ENCODE measurements at regions not wholly inside any gene's neighbourhood (a gene's known extent, or its start where the extent isn't known, plus 50 kb on each side); places are given as distances from the start of the nearest gene placed in this dataset.

- no TSS peak for BruUV-seq (replicated peaks)
- Histone ChIP-seq H3K4me2 (ENCODE audit: low read length) (no peak overlapping the region), H4K20me1 (ENCODE audit: insufficient read depth, low read length) (no peaks in the 10 kb centered on the region), H2AFZ (ENCODE audit: low read length) (no peak overlapping the region), H3K9me3 (ENCODE audit: low read length) (no peaks in the 10 kb centered on the region), H3K79me2 (ENCODE audit: insufficient read depth, low read depth, low read length) (no peaks in the 10 kb centered on the region), H3K4me1 (ENCODE audit: insufficient read depth, low read length, poor library complexity, severe bottlenecking) (no peaks in the 10 kb centered on the region), H3K4me3 (ENCODE audit: low read depth, low read length, poor library complexity, severe bottlenecking) (no peak overlapping the region), H3K36me3 (ENCODE audit: insufficient read depth, low read length) (no peaks in the 10 kb centered on the region), H3K9me2 (ENCODE audit: insufficient read depth, low read length) (no peaks in the 10 kb centered on the region), H3K27ac (ENCODE audit: low read depth, low read length, poor library complexity, severe bottlenecking) (no peak overlapping the region)
- ChIA-PET POLR2A (interaction anchor here (1.3 kb wide), 1 partner anchor 145 kb away, joined by 3 read pairs; no protein-coding TSS in a partner anchor), CTCF (ENCODE audit: unreplicated experiment) (no interaction called here)
- intact Hi-C loops (cut with micrococcal nuclease; ENCODE audit: unreplicated experiment), result no loop called here
- no peak for TF ChIP-seq CTCF (conservative IDR thresholded peaks at IDR 0.05; ENCODE audit: low read length)
- TF ChIP-seq EZH2phosphoT487 (IDR thresholded peaks at IDR 0.05; ENCODE audit: borderline replicate concordance, low read depth, low read length), result no peak
- DNase-seq (ENCODE audit: low spot score), result no peak
These were observed 65.7 kb upstream of the EXOC1L start for GRCh38 chr4:55753856-55754255.

- ChIA-PET POLR2A (interaction anchor here (0.5 to 0.7 kb wide), 4 partner anchors 70 to 689 kb away, joined by 3 to 4 read pairs (median 3); no protein-coding TSS in a partner anchor), CTCF (ENCODE audit: unreplicated experiment) (no interaction called here)
- Histone ChIP-seq H3K36me3 (ENCODE audit: insufficient read depth, low read length) (no peaks in the 10 kb centered on the region), H3K4me2 (ENCODE audit: low read length) (no peak overlapping the region), H3K4me1 (ENCODE audit: insufficient read depth, low read length, poor library complexity, severe bottlenecking) (no peaks in the 10 kb centered on the region), H4K20me1 (ENCODE audit: insufficient read depth, low read length) (no peaks in the 10 kb centered on the region), H3K79me2 (ENCODE audit: insufficient read depth, low read depth, low read length) (no peaks in the 10 kb centered on the region), H2AFZ (ENCODE audit: low read length) (no peak overlapping the region), H3K9me3 (ENCODE audit: low read length) (no peaks in the 10 kb centered on the region), H3K27ac (ENCODE audit: low read depth, low read length, poor library complexity, severe bottlenecking) (no peak overlapping the region), H3K4me3 (ENCODE audit: low read depth, low read length, poor library complexity, severe bottlenecking) (no peak overlapping the region), H3K9me2 (ENCODE audit: insufficient read depth, low read length) (no peaks in the 10 kb centered on the region)
- no peak for DNase-seq (ENCODE audit: low spot score)
- TF ChIP-seq EZH2phosphoT487 (IDR thresholded peaks at IDR 0.05; ENCODE audit: borderline replicate concordance, low read depth, low read length), result no peak
- TF ChIP-seq CTCF (conservative IDR thresholded peaks at IDR 0.05; ENCODE audit: low read length), result no peak
- no TSS peak for BruUV-seq (replicated peaks)
- intact Hi-C loops (cut with micrococcal nuclease; ENCODE audit: unreplicated experiment), result no loop called here
These were observed 64.7 kb upstream of the EXOC1L start for GRCh38 chr4:55754754-55755350.

GRCh38 chr4:55756208-55756607 lies 63.4 kb upstream of the EXOC1L start:
- H3K27ac ChIP-seq (ENCODE audit: low read depth, low read length, poor library complexity, severe bottlenecking), result no peak overlapping the region
- H3K9me2 ChIP-seq (ENCODE audit: insufficient read depth, low read length), result no peaks in the 10 kb centered on the region
- no peak overlapping the region for H3K4me2 ChIP-seq (ENCODE audit: low read length)
- no peak for DNase-seq (ENCODE audit: low spot score)
- intact Hi-C loops (cut with micrococcal nuclease; ENCODE audit: unreplicated experiment), result no loop called here
- POLR2A ChIA-PET, result interaction anchor here (0.9 kb wide), 1 partner anchor 158 kb away, joined by 6 read pairs; no protein-coding TSS in a partner anchor
- no peaks in the 10 kb centered on the region for H3K9me3 ChIP-seq (ENCODE audit: low read length)
- TF ChIP-seq CTCF (conservative IDR thresholded peaks at IDR 0.05; ENCODE audit: low read length) (no peak), EZH2phosphoT487 (IDR thresholded peaks at IDR 0.05; ENCODE audit: borderline replicate concordance, low read depth, low read length) (no peak)
- no peaks in the 10 kb centered on the region for H3K79me2 ChIP-seq (ENCODE audit: insufficient read depth, low read depth, low read length)
- CTCF ChIA-PET (ENCODE audit: unreplicated experiment), result interaction anchor here (0.6 kb wide), 1 partner anchor 142 kb away, joined by 5 read pairs; no protein-coding TSS in a partner anchor
- H4K20me1 ChIP-seq (ENCODE audit: insufficient read depth, low read length), result no peaks in the 10 kb centered on the region
- no peaks in the 10 kb centered on the region for H3K36me3 ChIP-seq (ENCODE audit: insufficient read depth, low read length)
- H3K4me1 ChIP-seq (ENCODE audit: insufficient read depth, low read length, poor library complexity, severe bottlenecking), result no peaks in the 10 kb centered on the region
- no peak overlapping the region for H2AFZ ChIP-seq (ENCODE audit: low read length)
- H3K4me3 ChIP-seq (ENCODE audit: low read depth, low read length, poor library complexity, severe bottlenecking), result no peak overlapping the region
- no TSS peak for BruUV-seq (replicated peaks)

Measured in OCI-LY7 (cell line).